NCI-H774 (cell line): ENCODE measurements at regions not wholly inside any gene's neighbourhood (a gene's known extent, or its start where the extent isn't known, plus 50 kb on each side); places are given as distances from the start of the nearest gene placed in this dataset.
"Not testable (repeated sequence)": the region's sequence is repeated elsewhere in the genome, so short reads cannot be mapped to it uniquely, and the experiment has no call there.

Experiments
- DNase-seq: peaks from one replicate; lab custom pipeline; 2025; lab: John Stamatoyannopoulos, UW

DNA sequence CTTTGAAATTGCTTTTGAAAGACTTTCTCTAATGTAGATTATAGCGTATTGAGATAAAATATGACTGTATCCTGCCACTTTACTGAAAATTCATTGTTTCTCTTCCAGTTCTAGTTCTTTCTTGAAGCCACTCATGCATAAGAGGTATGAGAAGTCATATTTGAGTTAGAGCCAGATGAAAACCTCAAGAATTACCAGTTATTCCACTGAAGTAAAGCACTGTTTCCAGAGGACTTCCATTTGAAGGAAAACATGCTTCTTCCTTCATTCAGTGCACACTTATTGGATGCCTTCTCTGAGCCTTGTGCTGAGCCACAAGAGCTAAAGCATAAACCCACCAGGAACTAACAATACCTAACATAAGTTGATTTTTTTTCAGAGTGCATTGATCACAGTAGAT is 513.4 kb downstream of the ZNF385D start:
- no peak for DNase-seq

DNA sequence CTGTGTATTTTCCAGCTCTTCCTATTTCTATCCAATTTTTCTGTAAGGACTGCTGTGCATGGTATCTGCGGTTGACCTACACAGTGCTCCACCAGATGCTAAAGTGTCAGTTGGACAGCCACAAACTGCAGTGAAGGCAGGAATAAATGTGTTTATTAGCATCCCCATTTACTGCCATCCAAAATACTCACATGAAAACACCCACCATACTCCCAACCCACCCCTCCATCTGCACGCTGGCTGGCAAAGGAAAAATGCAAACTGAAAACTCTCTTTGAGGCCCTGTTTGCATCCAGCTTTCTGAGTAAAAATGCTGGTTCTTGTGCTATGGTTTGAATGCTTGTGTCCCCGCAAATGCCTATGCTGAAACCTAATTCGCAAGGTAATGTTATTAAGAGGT is 515.5 kb downstream of the ZNF385D start:
- DNase-seq: no peak

DNA sequence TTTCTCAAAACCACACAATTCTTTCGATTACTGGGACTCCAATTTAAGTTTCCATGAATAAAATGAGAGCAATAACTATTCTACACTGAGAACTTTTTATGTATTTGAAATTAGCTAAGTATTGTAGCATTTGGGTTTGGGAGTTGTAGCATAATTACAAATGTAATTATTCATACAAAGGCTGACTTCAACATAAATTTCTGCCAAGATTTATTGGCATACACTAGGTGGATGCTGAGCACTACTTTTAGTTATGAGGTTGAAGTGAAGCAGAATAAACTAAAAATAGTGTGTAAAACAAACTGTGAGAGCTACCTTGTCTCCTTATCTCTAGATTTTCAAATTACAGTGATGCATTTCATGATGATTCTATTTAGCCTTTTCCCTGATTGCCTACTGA is 516.1 kb downstream of the ZNF385D start:
- DNase-seq: no peak

DNA sequence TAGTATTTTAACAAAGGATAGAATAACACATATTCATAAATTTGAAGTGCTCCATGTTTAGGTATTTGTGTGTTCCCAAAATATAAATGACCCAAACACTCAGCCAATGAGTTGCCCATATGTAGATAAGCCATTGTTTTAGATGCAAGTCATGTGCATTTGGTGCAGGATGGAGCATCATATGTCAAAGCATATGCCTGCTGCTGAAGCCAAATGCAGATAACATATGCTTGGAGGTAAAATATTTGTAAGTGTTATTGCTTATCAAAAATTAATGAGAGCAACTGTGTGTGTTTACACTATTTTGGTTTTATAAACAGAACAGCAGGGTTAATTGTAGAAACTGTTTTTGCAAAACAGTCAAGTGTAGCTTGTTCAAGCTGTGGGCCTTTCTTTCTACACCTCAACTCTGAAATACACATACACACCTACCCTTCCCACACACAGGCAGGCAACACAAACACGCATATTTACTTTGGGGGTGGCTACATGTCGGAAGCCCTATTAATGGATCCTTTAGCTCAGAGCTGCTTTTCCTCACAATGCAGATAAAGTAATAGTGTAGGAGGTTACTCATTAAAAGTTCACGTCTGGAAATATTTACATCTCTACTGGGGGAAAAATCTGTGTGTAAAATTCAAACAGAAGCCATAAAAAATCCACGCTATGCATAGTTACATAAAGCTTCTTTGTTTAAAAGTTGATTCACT is 521.4 kb downstream of the ZNF385D start:
- no peak for DNase-seq

DNA sequence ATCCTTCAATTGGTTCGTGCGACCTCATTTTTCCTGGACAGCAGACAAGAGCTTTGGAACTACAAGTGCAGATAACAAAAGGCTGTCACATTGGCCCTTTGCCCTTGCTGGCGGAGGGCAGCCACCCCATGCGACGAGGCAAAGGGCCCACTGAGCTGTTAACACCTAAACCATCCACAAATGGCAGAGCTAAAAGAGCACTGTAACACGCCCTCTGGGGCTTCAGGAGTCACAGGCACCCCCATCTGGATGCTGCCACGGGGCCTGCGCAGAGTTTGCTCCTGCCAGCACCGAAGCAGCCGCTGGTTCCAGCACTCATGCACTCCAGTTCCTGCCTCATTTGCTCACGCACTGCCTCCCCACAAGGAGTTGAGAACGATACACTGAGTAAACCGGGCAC is 524.9 kb downstream of the ZNF385D start:
- DNase-seq: no peak

DNA sequence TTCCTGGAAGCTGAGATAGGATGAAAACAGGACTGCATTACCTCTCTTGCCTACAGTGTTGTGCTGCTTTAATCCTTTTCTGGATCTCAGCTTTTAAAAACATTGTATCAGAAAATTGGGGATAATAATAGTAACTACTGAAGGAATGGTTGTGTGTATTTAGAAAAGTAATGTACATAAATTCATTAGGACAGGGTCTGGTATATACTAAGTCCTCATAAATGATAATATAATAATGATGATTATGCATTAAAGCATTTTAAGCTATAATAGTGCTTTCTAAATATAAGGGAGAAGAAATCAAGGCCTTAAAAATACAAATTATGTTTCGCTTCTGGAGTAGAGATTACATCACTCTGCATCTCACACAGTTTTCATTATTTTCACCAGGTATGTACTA is 530.1 kb downstream of the ZNF385D start:
- DNase-seq: no peak

DNA sequence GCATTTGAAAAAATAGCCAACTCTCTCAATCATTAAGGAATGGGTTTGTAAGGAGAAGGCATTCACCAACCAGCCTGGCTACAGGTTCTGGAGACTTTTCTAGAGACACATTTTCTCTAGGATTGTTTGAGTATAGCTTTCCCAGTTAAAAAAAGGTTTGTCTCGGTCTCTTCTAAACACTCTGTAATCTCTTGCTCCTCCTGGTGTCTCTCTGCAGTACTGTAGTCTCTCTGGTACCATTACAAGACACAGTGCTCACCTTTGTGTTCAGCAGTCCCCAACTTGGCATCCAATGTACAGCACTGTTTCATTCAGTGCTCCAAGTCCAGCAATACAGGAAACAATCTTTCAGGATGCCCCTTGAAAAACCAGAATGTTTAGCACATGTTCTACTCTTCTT is 534.4 kb downstream of the ZNF385D start:
- DNase-seq: no peak

DNA sequence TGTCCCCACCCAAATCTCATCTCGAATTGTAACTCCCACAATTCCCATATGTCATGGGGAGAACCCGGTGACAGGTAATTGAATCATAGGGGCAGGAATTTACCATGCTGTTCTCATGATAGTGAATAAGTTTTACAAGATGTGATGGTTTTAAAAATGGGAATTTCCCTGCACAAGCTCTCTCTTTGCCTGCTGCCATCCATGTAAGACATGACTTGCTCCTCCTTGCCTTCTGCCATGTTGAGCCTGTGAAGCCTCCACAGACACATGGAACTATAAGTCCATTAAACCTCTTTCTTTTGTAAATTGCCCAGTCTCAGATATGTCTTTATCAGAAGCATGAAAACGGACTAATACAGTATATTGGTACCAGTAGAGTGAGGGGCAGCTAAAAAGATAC is 546.9 kb downstream of the ZNF385D start:
- not testable (repeated sequence) for DNase-seq

DNA sequence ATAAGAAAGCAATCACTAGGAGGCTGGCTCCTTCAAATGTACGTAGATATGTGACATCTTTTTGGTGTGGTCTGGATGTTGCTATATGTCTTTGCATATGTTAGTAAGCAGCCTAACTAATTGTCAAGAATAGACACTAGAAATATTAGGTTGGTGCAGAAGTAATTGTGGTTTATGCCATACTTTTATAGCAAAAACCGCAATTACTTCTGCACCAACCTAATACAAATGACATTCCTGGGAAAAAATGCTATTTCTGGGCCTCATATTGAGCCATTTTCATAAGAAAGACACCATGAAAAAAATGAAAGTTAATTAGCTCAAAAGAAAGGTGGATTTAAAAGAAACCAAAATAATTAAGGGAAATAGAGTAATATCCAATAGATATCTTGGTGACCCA is 555.8 kb downstream of the ZNF385D start:
- no peak for DNase-seq

DNA sequence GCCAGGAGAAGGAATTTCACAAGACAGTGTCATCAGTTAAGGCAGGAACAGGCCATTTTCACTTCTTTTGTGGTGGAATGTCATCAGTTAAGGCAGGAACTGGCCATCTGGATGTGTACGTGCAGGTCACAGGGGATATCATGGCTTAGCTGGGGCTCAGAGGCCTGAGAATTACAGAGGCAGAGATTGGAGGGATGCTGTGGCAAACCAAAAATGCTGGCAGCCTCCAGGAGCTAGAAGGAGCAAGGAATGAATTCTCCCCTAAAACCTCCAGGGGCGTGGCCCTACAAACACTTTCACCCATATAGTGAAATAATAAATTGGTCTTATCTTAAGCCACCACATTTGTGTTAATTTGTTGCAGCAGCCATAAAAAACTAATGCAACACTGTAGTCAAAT is 557.0 kb downstream of the ZNF385D start:
- not testable (repeated sequence) for DNase-seq

DNA sequence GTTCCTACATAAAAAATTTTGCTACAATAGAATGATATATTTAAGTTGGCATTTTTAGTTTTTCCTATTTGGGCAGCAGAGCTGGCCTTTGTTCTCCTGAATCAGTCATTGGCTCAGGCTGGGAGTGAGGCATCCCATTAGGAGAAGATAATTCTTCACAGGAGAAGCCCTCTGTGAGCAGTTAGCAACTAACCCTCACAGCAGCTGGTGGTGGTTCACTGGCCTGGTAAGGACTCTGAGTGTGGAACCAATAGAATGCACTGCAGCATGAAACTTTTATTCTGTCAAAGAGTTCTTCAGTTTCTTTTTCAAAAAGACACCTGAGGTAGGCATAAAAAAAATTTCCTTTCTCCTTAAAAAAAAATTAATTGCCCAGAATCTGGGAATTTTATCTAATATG is 562.6 kb downstream of the ZNF385D start:
- DNase-seq: no peak

DNA sequence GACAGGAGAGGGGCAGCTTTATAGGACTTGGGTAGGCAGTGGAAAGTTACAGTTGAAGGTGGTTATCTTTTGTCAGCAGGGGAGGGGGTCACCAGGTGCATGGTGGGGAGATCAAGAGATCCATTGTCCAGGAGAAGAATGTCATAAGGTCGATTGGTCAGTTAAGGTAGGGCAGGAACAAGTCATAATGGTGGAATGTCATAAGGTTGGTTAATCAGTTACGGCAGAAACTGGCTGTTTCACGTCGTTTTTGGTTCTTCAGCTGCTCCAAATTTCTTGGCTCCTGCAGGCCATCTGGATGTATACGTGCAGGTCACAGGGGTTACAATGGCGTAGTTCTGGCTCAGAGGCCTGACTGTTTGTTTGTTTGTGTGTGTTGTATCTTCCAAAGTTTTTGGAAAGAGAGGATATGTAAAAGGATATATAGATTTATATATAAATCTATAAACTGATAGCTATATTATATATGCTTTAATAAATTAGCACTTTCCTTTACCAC is 565.1 kb downstream of the ZNF385D start:
- DNase-seq: no peak

DNA sequence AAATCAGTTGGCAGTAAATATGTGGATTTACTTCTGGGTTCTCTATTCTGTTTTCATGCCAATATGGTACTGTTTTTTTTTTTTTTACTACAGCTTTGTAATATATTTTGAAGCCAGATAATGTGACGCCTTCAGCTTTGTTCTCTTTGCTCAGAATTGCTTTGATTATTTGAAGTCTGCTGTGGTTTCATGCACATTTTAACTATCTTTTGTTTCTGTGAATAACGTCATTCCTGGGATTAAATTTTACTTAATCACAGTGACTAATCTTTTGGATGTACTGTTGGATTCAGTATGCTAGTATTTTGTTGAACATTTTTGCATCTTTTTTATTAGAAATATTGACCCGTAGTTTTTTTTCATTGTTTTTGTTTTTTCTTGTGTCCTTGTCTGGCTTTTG is 576.5 kb downstream of the ZNF385D start:
- DNase-seq: no peak

DNA sequence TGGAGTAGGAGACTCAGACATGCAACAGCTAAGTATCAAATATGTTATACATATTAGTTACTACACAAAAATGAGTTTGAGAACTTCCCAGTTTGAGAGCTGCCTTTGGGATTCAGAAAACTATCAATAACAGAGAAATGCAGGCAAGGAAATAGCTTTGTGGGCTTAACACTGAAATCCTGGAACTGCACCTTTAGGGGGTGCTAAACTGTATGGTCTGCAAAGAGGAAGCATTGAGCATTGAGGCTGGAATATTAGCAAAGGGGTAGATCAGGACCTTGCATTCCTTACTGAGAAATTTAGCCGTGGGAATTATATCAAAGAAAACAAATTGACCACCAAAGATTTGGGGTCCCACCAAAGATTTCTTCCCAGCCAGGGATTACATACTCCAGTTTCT is 580.0 kb downstream of the ZNF385D start:
- DNase-seq: no peak

DNA sequence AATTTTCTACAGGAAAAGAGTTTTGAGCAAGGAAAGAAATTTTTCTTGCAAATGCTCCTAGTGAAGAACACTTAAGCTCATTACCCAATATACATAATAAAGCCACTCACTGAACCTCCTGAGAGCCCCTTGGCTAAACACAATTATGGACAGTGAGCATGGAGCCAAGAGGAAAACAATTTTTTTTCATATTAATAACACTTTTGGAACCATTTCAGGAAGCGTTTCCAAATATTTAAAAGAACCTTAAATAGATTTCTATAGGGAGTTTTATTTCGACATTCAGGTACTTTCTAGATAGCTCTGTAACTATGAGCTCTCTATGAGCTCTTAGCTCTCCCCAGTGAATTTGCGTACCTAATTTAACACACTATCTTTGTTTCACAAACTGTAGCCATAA is 581.1 kb downstream of the ZNF385D start:
- DNase-seq: no peak

DNA sequence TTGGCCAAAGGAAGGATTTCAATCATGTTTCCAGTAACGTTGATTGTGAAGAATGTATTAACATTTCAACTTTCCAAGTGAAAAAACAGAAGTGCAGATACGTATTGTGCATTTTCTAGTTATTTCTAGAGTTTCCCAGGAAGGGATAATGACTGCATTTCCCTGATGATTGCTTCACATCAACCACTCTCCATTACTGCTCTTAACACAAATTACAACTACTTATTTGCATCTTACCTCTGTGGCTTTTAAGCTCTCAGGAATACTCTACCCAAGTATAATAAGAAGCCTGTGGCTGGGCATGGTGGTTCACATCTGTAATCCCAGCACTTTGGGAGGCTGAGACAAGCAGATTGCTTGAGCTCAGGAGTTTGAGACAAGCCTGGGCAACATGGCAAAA is 582.5 kb downstream of the ZNF385D start:
- DNase-seq: no peak

DNA sequence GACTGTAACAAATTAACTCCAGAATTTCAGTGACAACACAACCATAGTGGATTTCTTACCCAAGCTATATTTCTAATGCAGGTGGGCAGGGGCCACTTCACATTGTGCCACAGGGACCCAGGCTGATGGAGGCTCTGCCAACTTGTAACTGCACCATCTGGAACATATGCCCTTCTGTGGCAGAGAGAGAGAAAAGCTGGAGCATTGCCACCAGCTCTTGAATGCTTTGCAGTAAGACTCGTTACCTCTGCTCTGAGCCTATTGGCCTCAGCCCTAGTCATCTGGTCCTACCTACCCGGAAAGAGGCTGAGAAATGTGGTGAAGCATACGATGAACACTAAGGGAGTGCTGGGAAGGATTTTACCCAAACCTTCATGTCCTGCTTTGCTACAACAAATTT is 587.1 kb downstream of the ZNF385D start:
- DNase-seq: no peak

DNA sequence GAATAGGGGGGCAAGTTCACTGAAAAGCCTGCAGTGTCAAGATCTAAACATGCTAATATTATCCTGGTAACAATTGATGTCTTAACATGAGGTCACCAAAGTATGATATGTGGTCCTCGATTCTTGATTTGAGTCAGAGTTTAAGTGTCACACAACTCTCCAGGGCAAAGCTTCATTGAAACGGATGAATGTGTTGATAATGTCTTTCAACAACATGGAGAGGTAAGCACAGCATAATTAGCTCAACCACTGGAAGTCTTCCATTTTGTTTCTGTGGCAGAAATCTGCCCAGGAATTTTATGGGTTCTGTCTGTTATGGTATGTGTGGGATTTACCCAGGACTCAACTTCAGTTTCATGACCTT is 591.5 kb downstream of the ZNF385D start:
- no peak for DNase-seq

DNA sequence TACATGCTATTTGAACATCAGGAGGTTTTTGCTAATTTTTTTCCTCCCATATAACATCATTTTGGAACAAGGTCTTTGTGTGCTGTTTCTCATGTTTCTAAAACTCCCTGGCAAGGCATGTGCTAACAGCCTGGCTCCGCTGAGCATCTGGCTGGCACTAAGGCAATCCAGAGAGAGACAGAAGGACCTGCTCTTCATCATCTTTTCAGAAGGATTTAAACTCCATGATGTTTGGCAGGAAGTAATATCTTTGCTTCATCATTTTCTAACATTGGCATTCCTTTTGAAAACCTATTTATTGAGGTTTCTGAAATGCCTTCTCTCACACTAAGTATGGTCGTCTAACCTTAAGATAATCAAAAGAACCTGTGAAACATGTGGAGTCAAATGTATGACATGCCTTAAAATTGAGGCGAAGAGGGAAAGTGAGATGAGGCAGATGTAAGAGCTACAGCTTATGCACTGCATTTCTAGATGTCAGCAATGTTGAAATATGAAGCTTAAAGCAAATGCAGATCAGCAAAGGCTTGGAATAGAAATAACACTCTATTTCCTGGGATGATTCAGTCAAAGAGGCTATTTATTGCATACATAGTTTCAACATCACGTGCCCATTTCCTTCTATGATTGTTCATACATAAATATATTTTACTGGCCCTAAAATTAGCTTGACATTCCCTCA is 592.0 kb downstream of the ZNF385D start:
- DNase-seq: no peak

DNA sequence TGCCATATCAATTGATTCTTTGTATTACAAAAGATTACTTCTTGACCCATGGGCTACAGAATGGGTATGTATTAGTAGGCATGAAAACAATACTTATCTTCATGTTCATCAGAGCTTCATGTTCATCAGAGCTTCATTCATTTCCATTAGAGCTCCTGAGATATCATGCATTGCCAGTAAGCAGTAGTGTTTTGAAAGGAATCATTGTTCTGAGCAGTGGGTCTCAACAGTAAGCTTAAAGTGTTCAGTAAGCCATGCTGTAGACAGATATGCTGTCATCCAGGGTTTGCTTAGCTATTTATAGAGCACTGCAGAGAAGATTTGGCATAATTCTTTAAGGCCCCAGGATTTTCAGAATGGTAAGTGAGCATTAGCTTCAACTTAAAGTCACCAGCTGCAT is 596.1 kb downstream of the ZNF385D start:
- no peak for DNase-seq

DNA sequence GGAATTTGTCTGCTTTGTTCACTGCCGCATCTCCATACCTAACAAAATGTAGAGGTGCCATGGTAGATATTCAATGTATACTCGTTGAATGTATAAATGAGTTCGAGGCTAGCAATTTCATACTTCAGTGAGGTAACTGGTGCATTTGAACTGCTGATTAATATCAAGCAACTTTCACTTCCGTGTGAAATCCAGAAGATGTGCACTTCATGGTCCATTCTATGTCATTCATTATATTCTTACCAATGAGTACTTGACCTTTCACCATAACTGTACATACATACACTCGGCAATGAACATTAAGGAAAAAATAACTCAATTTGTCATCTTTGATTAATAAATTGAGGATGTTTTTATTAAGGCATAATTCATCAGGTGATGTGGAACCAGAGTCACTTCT is 598.5 kb downstream of the ZNF385D start:
- DNase-seq: no peak

DNA sequence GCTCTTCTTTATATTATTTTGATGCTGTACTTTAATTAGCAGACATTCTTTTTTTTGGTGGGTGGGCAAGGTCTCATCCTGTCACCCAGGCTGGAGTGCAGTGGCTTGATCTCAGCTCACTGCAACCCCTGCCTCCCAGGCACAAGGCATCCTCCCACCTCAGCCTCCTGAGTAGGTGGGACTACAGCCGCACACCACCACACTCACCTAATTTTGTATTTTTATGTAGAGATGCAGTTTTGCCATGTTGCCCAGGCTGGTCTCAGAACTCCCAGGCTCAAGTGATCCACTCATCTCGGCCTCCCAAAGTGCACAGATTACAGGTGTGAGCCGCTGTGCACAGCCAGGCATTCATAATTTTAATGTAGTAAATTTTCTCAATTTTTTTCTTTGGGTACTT is 608.1 kb downstream of the ZNF385D start:
- DNase-seq: no peak

DNA sequence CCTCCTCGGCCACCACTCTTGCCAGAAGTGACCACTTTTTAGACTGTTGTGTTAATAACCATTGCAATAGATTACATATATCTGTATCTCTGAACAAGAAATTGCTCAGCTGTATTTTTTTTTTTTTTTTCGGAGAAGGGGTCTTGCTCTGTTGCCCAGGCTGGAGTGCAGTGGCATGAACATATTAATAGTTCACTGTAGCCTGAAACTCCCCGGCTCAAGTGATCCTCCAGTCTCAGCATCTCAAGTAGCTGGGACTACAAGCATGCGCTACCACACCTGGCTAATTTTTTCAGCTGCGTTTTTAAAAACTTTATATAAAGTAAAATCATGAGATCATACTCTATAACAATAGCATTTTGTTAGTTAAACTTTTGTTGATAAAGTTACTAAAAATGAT is 609.0 kb downstream of the ZNF385D start:
- no peak for DNase-seq

DNA sequence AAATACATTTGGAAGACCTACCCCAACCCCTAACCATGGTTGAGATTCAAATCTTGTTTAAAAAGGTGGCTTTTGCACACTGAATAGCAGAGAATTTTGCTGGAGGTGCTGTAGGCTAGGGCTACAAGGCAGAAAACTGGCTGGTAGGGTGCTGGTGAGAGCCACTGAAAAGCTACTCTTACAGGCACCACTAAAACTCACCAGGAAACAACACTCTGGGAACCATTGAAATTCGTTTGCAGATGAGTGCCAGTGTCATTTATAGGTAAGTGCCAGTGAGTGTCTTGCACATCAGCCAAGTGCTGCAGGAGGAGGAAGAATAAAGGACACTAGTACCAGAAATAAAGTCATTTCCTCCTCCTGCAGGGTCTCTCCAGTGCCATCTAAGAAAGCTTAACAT is 610.2 kb downstream of the ZNF385D start:
- DNase-seq: no peak
